Esophagus squamous epithelium (tissue), 4 donors: ENCODE measurements at regions not wholly inside any gene's neighbourhood (a gene's known extent, or its start where the extent isn't known, plus 50 kb on each side); places are given as distances from the start of the nearest gene placed in this dataset.

Experiments used
- CTCF ChIP-seq, 6 experiments: fragments of 450-650 bp in 4 of 6; fragments of 200-600 bp in 2 of 6; sonication (generic) in 2 of 6; IDR thresholded peaks; one replicate each; pipeline ENCODE4 v1.5.1; 2016 to 2019; ENCODE audit warnings: antibody characterized with exemption in 6 of 6, mild to moderate bottlenecking in 4 of 6, moderate library complexity in 4 of 6
- POLR2A ChIP-seq, 4 donors: fragments of 450-650 bp; IDR thresholded peaks; one replicate each; pipeline ENCODE4 v1.6.1; 2017; ENCODE audit warnings: antibody characterized with exemption in 4 of 4, mild to moderate bottlenecking in 4 of 4, moderate library complexity in 3 of 4

- TF ChIP-seq CTCF (IDR thresholded peaks at IDR 0.05) (no peak), POLR2A (IDR thresholded peaks at IDR 0.05) (no peak)
Measured at GRCh38 chr6:165219629-165220028, 89.8 kb downstream of the C6orf118 start.
